ENCODE measurements at regions not wholly inside any gene's neighbourhood (a gene's known extent, or its start where the extent isn't known, plus 50 kb on each side); places are given as distances from the start of the nearest gene placed in this dataset.

DNA sequence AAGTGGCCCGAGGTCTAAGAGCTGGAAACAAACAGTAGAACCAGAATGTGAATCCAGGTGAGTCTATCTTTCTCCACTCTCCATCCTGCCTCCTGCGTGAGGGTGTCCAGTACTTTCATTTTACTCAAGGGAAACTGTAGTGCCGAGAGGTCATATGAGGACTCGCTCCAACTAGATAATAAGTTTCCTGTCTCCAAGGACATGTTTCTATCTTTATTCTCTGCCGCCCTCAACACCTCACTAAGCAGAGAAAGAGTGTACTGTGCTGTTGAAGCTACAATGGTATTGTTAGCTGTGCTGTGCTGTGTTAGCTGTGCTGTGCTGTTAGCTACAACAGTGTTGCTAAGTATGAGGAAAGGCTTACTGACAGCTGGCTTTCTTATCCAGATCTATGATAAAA, 137.9 kb upstream of the COL8A1 start:
- DNase-seq (ENCODE audit: low read depth), result no peak

DNA sequence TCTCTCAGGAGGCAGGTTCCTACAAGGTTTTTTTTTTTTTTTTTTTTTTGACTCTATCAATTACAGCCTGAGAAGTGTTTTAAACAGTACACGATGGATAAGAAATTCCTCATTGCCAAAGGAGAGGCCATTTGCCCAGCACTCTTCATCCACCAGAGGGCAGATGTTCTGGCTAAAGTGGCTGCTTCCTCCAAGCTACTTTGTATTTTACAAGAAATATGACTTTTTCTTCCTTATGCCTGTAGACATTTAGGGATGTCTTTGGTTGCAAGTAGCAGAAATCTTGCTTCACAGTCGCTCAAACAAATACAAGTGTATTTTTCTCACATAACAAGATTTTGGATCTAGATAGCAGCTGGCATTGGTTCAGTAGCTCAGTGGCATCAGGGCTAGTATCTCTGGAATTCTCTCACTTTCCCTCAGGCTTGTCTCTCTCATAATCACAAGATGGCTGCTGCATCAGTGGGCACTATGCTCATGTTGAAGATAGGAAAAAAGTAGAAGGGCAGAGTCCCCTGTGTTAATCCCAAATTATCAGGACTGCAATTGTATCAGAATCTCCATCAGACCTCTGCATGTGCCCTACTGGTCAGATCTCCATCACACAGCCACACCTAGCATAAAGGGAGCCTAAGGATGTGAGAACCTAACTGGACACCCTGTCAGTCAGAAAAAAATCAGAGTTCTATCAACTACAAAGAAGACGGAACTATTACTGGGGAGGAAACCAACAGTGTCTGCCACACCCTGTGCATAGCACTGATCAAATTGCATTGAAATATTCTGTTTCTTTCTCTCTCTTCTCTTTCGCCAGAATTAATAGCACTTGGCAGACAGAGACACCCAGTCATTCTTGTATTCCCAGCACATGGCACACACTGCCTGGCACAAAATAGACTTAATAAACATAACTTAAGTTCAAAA, 138.9 kb upstream of the COL8A1 start:
- peak; percentile 71 for DNase-seq (ENCODE audit: low read depth)

DNA sequence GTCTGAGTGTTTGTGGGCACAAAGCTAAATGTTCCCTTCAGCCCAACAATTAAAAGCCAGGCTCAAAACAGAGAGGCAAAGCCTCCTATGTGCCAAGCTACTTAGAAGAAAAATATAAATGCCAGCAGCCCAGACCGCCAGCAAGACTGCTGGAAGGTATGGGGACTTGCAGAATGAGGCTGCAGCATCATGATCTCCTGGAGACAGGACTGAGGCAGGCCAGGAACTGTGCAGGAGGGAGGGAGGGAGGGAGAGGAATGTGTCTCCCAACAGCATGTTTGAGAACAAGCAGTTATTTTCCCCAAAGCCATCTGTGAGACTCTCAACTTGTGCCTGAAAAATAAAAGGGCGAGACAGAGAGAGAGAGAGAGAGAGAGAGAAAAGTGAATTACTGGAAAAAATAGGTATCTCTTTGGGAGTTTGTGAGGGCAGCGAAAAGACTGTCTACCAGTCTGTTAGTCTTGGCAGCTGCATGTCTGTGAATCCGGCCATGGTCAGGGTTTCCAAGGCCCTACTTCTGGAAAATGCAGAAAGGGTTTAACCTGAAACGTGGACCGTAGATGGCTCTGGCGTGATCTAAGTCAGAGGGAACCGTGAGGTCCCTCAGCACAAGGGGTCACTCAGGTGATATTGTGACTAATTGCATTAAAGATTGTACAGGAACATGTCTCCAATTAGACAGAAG, 139.7 kb upstream of the COL8A1 start:
- no peak for DNase-seq (ENCODE audit: low read depth)

DNA sequence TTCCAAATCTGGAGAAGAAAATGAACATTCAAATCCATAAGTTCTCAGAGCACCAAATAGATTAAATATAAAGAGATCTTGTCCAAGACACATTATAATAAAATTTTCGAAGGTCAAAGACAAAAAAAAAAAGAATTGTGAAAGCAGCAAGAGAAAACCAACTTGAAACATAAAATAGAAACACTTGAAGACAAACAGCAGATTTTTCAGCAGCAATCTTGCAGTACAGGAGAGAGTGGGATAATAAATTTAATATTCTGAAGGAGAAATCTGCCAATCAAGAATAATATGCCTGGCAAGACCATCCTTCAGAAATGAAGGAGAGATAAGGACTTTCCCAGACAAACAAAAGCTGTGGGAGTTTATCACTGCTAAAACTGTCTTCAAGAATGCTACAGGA, 150.5 kb upstream of the COL8A1 start:
- DNase-seq (ENCODE audit: low read depth), result no peak

DNA sequence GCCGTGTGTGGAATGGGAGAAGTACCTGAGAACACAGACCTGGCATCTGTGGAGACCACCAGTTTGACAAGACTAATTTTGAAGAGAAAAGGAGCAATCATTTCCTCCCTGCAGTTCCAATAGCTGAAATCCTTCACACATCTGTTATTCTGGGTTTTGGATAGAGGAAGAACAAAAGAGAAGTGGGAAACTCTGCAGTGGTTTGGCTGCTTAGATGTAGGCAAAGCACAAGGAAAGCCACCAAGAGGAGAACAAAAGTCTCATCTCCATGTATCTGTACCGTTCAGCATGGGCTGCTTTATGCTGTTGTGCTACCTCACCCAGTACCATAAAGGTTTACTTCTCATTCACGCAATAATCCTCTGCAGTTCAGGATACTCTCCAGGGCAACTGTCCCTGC, 153.1 kb upstream of the COL8A1 start:
- DNase-seq (ENCODE audit: low read depth), result no peak

DNA sequence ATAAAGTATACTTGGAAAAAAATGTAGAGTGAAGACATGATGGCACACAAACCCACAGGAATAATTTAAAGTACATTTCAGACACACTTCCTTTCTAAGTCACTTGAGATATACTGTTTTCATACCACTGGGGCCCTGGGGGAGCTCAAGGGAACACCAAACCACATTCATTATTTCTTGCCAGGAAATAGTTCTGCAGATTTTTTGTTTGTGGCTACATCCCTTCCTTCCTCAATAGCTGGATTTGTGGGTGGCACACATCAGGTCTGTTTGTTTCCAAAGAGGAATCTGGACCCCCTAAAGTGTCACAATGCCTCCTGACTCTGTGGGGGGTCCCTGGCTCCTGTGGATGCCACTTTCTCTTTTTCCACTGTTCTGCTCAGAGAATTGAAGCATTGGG, 153.5 kb upstream of the COL8A1 start:
- DNase-seq (ENCODE audit: low read depth), result no peak

DNA sequence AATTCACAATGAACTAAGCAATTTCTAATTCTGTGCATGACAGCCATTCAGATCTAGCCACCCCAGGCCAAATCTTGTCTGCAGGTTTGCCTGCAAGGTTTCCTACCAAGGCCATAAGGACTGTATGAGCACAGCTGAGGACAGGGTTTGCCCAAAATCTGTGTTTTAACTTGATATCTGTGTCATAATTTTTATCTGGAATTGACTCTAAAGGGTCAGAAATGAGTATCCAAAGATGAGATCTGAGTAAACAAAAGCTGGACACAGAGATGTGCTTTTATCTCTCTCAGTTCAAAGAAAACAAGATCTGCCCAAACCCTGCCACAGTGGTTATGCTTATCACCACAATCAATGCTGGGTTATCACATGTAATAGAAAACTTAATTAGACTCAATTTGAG, 154.6 kb upstream of the COL8A1 start:
- DNase-seq (ENCODE audit: low read depth), result no peak

DNA sequence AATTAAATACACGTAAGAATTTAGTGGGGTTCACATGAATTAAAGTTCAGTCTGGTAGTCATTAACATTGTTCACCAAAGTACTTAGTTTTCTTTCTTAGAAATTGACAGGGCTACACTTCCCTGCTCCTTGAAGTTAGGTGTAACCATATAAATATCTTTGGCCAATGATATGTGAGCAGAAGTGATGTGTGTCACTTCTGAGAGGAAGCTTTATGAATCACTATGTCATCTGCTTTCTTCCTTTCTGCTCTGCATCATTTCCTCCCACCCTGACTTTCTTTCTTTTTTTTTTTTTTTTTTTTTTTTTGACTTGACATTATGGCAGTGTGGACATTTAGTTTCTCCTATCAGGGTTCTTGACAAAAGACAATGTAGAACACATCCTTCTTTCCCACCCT, 156.2 kb upstream of the COL8A1 start:
- DNase-seq (ENCODE audit: low read depth), result no peak

DNA sequence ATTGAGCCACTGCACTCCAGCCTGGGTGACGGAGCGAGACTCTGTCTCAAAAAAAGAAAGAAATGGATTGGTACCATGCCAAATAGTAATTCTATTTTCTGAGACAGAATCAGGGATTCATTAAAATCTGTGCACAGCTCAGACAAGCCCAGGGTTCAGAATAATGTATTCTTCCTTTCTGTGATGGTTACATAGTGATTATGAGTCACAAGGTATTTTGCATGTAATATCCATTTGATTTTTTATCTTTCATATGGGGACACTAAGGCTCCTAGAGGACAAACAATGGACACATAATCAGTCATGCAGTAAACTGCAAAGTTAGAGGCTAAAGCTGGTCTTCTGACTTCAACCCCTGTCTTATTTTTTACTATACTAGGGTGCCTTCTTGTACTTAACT, 156.8 kb upstream of the COL8A1 start:
- no peak for DNase-seq (ENCODE audit: low read depth)

DNA sequence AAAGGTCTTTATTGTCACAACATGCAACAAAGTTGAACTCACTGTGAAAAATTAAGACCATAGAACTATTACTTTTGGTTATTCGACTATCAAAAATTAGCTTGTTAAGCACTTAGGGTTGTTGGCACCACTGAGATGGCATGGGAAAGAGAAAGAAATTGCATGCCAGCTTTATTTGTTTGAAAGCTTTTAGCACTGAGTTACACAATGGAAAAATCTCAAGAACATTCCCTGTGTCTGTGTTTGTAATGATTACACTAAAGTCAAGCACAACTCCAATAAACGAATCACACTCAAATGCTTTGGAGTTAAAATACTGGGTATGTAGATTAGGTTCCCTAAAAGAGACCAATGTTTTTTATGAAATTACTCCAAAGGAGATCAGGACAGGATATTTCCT, 158.6 kb upstream of the COL8A1 start:
- DNase-seq (ENCODE audit: low read depth), result no peak

DNA sequence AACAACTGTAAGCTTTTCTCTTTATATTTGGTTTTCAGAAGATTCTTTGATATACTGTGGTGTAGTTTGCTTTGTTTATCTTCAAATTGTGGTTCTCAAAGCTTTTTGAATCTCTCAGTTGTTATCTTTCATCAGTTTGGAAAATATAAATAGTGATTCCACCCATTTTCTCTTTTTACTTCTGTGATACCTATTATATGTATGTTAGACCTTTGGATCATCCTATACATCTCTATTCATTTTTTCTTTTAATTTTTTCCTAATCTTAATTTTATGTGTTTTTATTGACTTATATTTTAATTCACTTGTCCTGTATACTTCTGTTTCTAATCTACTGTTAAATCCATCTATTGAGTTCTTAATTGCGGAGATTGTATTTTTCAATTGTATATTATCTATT, 160.7 kb upstream of the COL8A1 start:
- DNase-seq (ENCODE audit: low read depth), result no peak

DNA sequence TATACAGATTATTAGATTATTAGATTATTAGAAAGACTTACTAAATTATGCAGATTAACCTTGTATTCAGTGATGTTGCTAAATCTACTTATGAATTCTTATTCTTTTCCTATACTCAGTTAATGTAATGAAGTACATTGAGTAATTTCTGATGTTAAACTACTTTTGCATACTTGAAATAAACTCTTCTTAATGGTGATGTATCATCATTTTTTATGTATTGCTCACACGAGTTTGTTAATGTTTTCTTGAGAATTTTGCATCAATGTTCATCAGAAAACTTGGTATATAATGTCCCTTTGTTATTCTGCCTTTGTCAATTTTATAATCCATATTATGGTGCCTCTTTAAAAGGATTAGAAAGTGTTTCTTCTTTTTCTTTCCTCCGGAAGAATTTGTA, 163.2 kb upstream of the COL8A1 start:
- DNase-seq (ENCODE audit: low read depth), result no peak

DNA sequence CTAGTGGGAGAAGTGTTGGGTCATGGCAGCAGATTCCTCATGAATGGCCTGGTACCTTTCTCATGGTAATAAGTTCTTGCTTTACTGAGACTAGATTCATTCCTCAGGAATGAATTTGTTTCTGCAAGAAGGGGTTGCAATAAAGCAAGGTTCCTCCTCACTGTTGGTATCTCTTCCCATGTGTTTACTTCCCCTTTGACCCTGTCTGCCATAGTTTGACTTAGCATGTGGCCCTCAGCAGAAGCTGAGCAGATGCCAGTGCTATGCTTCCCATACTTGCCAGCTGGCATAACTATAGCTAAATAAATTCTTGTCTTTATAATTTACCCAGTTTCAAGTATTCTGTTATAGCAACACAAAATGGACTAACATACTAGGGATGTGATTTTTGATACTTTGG, 163.6 kb upstream of the COL8A1 start:
- no peak for DNase-seq (ENCODE audit: low read depth)

DNA sequence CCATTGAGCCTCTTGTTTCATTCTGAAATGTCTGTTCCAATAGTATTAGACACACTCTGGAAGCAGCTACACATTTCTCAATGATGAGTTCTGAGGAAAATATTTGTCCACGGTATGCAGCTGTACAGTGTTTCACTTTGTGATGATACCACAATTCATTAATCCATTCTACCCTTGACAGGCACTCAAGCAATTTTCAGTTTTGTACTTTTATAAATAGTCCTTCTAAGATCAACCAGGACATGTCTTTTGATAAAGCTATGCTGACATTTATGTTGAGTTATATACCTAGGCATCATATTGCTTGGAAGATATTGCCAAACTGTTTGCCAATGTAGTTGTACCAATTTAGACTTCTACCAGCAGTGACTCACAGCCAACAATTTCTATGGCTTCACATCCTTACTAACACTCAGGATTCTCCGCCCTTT, 165.1 kb upstream of the COL8A1 start:
- DNase-seq (ENCODE audit: low read depth), result peak; percentile 77

DNA sequence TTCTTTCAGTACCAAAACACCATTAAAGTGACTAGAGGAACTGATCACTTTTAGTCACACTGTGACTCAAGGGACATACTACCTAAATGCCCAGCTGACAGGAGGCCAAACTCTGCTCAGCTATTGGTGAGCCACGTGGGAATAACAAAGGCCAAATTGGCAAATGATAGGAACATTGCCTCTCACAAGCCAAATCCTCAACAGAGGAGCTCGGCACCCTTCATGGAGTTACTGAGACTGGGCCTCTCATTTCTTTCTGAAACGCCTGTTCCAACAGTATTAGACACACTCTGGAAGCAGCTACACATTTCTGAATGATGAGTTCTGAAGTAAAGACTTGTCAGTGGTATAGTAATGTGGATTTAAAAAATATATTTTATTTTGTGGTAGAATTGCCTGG, 166.0 kb upstream of the COL8A1 start:
- no peak for DNase-seq (ENCODE audit: low read depth)

DNA sequence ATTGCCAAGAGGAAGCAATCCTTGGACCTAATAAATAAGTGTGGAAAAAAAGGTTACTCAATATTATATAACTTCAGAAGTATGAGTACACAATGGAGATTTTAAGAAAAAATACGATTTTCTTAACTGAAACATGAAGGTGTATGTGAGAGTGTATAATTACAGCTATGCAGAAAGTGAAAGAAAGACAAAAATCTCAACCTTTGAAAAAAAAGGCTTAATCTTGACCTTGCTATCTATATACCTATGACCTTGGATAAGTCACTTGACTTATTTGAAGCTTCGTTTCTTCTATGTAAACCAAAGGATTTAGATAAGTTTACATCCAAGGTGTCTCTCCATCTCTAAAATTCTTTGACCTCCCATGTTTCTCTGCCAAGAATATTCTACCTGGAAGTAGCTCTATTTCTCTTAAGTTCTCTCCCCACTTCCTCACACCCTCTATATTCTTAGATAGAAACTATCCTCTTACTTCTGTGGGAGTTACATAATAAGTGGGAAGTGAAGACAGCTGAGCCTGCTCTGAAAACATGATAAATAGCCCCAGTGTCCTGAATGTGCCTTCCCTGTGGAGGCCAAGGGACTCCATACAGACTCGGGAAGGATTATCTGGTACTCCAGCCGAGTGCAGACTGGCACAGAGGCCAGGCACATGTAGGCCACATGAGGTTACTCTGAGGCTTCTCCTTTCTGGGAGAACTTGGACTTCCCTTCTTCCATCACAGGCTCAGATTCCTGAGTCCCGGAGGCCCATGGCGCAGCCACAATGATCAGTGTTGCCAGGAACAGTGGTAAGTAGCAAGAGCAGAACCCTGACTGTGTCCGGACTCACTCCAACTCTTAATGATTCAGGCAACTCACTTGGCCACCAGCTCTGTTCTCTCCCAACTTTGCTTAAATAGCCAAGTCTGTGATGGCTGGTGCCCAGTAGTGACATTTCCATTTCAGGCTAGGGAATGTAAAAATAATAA, 166.8 kb upstream of the COL8A1 start:
- no peak for DNase-seq (ENCODE audit: low read depth)

DNA sequence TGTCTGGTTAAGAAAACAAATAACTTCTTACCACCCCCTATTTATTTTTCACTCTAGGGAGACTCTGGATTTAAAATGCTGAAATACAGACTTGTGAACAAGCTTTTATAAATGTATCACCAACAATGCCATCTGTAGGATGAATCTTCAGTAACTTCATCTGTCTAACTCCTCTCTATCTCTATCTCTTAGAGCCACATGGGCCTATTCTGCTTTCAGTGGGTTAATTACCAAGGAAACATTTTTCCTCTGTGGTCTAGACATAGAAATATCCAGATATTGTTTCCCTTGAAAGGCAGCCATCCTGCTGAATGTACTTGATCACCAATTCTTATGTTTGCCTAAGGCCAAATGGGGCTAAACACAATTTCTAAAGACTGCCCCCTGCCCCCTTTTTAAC, 167.6 kb upstream of the COL8A1 start:
- no peak for DNase-seq (ENCODE audit: low read depth)

DNA sequence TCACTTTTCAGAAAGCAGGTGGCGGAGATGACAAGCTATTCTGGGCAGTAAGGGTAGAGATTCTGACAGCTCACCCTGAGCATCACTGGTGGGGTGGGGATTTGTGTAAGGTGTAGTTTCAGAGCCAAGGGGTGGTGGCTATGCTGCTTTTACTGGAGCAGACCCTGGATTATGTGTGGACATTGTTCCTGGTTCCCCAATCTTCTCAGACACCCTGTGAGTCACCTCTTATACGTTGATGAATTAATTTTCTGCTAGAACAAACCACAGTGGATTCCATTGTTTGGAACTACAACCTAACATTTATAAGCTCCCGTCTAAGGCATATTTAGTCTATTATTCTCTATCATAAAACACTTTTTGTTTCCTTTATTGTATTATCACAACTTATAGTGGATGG, 169.5 kb upstream of the COL8A1 start:
- no peak for DNase-seq (ENCODE audit: low read depth)

DNA sequence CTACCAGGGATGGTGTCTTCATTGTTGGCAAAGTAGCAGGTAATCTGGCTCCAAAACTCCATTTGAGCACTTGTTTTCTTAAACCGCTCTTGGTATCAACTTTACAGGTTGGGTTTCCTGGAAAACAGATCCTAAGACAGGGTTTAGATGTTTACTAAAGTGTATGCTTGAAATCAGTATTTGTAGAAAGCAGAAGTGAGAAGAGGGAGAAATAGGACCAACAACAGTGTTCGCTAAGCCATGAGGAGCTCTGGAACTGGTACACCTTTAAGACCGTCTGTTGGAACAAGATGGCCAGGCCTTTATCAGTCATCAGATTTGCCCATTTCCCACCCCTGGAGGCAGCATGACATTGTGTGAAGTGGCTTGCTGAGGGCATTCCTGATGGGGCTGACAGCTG, 171.0 kb upstream of the COL8A1 start:
- no peak for DNase-seq (ENCODE audit: low read depth)

DNA sequence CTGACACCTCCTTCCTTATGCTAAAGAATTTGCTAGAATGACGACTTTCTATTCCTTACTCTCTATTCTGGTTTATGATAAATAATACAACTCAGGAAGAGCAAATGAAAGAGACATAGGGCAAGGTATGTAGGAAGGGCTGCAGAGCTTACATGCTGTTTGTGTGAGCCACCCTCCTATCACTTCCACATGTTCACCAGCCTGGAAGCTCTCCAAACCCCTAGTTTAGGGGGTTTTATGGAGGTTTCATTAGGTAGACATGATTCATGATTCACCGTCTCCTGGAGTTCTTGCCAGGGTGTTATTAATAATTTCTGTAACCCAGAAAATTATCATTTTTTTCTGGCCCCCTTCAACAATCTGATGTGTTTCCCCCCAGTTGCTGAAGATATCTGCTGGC, 172.1 kb upstream of the COL8A1 start:
- DNase-seq (ENCODE audit: low read depth), result no peak

DNA sequence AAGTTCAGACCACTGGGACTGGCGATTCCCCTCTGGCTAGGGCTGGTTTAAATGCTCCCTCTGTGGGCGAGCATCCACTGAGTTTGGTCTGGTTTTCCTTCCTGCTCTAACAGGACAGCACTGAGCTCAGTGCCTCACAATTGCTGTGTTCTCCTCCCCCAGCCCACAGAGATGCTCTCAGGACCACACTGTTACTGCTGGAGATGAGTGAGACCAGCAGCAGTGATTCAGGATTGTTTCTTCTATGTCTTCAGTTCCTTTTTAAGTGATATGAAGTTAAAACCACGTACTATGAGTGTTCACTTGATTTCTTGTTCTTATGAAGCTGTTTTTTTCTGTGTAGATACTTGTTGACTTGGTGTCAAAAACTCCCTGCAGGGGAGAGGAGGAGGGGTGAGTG, 180.4 kb upstream of the COL8A1 start:
- no peak for DNase-seq (ENCODE audit: low read depth)

DNA sequence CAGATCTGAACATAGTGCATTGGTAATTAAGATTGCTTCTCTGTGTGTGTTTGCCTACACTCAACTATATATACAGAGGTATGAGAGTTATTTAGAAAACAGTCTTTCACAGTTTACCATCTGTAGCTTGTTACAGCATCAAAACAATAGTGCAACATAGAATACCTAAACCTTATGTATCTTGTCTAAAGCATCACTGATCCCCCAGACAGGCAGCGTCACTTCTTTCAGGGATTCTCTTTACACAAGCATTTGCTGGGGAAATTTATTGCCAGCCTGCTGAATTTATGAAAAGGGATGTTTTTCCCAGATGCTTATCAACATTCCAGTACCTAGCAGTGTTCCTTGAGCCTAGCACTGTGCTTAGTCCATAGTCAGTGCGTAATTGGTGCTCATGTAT, 195.8 kb upstream of the COL8A1 start:
- no peak for DNase-seq (ENCODE audit: low read depth)
